ENCODE measurements at regions not wholly inside any gene's neighbourhood (a gene's known extent, or its start where the extent isn't known, plus 50 kb on each side); places are given as distances from the start of the nearest gene placed in this dataset.
A peak's percentile ranks its signal among the peaks of the same experiment; 100 is the strongest.

DNA sequence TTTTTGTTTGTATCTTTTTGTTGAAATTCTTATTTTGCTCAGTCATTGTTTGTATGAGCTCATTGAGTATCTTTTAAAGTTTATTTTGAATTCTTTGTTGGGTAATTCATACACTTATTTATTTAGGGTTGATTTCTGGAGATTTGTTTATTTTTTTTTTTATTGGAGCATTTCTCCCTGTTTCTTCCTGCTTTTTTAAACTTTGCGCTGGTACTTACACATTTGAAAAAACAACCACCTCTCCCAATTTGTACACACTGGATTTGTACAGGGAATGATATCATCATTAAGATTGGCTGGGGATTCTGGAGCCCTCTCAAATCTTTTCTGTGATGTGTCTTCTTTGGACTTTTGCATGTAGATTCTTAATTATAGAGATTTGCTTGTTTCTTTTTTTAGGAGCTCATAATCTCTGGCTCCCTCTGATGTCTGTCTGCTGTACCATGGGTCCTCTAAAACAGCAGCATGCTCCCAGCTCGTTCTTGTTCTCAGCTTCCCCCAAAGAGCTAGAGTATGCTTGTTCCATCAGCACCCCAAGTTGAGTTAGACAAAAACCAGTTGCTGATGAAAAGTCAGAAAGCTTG lies 310.7 kb downstream of the DUSP10 start:
- peak; percentile 49 for DNase-seq (ENCODE audit: low read depth)

DNA sequence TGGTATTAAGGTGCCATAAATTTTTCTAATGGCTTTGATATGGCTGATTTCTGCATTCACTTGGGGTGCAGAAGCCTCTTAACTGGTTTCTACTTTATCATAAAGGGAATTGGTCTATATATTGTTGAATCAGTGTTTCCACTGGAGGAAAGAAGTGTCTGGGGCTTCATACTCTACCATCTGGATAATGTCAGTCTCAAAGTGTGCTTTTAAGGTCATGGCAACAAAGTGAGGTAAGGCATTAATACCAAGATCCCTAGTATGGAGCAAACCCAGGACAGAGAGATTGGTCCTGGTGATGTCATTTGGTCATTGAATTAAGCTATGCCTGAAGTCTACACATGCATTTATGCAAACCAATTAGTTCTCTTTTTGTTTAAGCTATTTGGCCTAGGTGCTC lies 309.9 kb downstream of the DUSP10 start:
- DNase-seq (ENCODE audit: low read depth): no peak

DNA sequence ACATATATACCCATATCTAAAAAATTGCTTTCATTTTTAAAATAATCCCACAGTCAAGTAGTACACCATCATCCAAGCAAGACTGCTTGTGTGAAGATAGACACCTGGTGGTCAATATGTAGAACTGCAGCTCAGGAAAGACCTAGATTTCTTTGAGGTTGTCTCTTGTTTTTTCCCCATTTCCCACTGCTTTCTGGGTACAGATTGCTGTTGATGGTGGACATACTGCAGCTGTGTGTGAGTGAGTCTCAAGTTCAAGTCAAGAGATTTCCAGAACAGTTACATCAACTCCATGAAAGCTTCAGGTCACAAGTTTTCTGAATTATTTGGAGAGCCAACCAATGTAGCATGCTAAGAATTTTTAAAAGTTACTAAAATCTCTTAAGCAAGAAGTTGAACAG lies 306.4 kb downstream of the DUSP10 start:
- peak; percentile 66 for DNase-seq (ENCODE audit: low read depth)

DNA sequence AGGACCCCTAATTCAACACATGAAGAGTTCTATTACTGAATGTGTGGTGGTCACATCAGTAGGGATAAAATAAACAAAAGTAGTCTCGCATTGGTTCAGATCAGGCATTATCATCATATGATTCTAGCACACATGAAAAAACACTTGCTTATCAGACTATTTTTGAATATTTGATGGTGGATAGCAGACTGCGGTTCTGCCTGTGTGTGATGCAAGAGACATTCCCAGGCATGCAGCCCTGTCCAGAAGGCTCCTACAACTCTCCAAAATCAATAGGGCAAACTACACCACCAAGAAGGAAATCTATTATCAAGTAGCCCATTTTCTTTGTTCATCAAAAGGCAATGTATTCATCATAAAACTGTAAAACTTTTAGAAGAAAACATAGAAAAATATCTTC lies 304.7 kb downstream of the DUSP10 start:
- DNase-seq (ENCODE audit: low read depth): no peak

DNA sequence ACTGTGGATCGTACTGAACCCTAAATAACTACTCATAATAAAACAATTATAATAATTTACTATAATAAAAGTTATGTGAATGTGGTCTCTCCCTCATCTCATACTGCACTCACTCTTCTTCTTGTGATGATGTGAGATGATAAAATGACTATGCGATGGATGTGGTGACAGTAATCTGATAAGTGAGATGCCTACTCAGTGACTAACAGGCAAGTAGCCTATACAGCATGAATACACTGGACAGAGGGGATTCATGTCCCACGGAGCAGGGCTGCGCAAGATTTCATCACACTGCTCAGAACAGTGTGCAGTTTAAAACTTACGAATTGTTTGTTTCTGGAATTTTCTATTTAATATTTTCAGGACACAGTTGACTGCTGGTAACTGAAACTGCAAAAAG lies 304.0 kb downstream of the DUSP10 start:
- peak; percentile 18 for DNase-seq (ENCODE audit: low read depth)

DNA sequence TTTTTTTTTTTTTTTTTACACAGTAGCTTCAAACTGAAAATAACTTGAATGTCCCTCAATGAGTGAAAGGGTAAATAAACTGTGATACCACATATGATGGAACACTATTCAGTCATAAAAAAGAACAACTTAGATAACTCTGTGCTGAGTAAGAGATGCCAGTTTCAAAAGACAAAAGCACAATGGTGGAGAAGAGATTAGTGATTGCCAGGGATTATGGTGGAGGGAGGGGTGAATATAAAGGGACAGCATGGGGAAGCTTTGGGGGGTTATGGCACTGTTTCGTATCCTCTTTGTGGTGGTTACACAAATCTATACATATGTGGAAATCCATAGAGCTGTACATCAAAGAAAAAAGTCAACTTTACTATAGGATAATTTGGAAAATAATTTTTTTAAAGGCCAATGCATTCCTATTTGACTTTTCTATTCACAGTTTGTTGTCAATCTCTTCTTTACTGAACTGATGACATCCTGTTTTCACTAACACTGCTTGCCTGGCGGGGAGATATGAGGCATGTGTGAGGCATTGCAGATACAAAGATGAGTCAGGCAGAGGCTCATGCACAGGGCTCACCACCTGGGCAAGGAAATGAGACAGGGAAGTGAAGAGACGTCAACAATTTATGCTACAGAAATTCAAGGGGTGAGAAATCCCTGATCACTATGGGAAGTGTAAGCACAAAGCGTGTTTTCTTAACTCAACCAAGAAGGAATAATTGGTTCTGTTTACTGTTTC lies 302.7 kb downstream of the DUSP10 start:
- peak; percentile 44 for DNase-seq (ENCODE audit: low read depth)

DNA sequence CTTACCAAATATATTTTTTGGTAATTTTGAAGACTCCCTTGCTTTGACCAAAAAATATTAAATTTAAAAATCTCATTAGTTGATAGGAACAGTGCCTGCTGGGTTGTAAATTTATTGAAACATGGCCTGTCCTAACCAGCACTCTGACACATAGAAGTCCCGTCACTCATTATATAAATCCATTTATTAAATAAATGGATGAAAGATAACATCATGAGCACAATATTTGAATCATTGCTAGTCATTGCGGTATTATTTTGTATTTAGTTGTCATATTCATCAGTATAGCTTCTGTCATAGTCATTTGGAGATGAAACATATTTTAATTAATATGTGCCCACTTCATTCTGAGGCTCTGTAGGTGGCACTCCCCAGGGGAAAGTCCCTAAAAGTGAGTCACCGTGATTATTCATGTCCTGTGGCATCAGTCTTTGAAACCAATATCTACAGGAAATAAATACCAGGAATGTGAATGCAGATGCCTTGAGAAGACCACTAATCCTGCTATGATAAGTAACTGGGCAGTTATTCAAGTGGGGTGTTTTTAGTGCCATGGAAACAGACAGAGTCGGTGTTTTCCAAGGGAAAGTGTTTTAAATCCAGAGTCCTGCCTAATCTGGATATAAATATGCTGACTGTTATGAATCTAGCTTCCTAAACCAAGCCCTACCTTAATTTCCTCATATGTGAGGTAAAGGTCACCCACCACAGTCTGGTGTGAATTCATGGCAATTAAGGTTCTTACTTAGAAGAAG lies 302.0 kb downstream of the DUSP10 start:
- DNase-seq (ENCODE audit: low read depth): peak; percentile 88

DNA sequence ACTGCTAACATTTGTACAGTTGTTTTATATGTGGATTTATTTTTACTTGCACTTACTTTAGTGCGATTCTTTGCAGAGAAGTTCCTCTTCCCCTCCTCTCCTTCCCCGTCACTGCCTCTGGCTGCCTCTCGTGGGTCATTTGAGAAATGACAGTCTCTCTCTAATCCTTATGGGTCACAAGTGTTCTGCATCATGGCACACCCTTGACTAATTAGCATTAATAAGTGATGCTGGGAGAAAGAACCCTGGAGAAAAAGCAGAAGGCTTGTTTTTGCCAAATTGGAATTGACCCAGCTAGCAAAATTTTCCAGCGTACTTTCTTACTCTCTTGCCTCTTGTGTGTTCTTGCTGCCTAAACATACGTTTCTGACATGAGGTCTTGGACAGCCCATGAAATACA lies 301.2 kb downstream of the DUSP10 start:
- DNase-seq (ENCODE audit: low read depth): no peak

DNA sequence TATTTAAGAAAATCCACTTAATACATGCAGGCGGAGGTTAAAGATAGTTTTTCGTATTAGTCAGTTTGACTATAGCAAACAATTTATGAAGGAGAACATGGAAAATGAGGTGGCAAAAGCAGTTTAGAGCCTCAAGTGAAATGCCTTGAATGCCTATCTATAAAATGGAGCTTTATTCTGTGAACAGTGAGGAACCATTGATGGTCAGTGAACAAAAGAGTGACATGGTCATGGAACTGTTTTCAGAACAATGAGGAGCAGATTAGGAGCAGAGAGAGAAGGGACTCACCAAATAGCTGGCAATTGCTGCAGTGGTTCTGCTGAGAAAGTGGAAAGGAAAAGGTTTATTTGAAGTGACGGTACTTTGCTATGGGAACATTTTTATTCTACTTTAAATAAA lies 299.8 kb downstream of the DUSP10 start:
- no peak for DNase-seq (ENCODE audit: low read depth)

DNA sequence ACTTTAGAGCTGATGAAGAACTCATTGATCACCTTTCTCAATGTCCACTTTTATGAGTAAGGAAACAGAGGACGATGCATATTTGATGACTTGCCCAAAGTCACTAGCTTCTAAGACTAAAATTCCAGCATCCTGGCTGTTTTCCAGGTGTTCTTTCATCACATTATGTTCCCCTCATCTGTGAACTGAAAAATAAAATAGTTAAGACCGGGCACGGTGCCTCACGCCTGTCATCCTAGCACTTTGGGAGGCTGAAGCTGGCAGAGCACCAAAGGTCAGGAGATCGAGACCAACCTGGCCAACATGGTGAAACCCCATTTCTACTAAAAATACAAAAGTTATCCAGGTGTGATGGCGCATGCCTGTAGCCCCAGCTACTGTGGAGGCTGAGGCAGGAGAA lies 297.5 kb downstream of the DUSP10 start:
- DNase-seq (ENCODE audit: low read depth): no peak

DNA sequence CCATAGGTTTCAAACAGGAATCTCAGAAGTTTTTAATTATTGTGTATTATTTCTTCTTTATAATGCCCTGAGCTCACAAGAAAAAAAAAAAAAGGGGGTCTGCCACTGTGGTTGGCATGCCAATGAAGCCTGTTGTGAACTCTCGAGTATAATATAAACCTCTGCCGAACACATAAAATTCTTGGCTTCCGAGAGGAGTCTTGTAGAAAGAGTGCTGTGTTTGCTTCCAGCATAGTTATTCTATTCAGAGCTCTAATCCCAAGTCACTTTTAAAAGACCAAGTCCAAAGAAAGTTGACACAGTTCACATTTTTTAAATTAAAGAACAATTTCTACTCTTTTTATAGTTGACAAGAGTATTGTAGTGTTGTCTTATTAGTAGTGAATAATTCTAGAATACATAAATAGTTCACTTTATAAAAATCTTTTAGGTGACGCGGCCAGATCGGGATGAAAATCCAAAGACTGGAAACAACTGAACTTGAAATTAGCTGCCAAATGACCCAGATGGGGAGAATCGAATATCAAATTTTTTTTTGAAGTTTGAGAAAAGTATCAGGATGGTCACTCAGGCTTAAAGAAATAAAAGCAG lies 293.2 kb downstream of the DUSP10 start:
- DNase-seq (ENCODE audit: low read depth): no peak

DNA sequence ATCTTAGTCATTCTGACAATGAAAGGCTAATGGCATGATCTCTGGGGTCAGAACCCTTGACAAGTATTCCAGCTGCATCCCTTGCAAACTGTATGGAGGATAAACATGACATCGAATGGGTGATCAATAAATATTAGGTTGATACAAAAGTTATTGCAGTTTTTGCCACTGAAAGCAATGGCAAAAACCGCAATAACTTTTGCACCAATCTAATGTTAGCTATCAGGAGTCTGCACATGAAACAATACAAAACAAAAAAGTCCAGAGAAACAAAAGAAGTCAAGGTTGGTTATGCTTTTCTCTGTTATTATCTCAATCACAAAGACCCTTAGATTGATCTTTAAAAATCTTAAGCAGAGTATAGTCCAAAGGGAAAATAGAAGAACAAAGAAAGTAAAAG lies 292.7 kb downstream of the DUSP10 start:
- no peak for DNase-seq (ENCODE audit: low read depth)

DNA sequence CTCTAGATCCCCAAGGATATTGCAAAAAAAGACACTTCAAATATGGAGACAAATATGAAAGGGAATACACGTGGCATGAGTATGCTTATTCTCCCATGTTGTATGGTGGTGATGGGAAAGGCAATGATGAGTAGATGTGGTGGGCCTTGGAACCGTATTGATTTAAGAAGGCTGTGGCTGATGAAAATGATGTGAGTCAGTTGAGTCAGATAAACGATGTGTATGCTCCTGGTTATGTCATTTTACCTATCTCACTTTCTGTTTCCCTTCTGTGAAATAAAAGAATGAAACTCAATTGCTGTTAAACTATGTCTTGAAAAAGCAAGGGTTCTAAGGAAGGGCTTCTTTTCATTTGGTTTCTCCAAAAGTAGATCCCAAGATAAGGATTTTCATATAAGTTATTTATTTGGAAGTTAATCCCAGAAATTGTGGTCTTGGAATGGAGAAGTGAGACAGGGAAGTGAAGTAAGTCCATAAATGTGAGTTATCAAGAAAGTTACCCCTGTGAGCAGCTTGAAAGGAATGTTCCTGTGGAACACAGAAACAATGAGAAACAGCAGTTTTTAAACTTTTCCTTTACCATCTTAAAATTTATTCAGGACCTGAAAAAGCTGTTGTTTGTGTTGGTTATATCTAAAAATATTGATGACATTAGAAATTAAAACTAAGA lies 292.0 kb downstream of the DUSP10 start:
- no peak for DNase-seq (ENCODE audit: low read depth)

DNA sequence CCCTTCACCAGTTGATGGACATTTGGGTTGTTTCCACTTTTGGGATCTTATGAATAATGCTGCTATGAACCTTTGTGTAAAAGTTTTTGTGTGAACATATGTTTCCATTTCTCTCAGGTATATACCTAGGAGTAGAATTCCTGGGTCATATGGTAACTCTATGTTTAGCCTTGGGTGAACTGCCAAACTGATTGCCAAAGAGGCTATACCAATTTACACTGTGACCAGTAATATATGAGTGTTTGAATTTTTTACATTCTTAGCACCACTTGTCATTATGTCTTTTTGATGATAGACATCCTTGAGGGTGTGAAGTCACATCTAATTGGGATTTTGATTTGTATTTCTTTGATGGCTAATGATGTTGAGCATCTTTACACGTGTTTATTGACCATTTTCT lies 290.1 kb downstream of the DUSP10 start:
- DNase-seq (ENCODE audit: low read depth): no peak

DNA sequence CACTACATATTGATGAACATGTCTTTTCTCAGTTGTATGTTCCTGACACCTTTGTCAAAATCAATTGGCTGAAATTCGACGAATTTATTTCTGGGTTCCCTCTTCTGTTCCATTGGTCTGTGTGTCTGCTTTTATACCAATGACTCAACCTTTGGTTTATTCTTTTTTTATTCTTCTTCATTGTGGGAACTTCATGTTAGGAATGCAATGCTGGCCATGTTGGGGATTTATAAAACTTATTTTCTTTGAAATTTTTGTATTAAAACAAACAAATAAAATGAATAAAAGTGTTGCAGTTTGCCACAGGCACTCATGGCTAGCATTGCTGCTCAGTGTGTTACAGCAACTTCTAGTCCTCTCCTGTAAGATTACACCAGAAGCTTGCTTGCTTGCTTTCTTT lies 287.8 kb downstream of the DUSP10 start:
- DNase-seq (ENCODE audit: low read depth): no peak

DNA sequence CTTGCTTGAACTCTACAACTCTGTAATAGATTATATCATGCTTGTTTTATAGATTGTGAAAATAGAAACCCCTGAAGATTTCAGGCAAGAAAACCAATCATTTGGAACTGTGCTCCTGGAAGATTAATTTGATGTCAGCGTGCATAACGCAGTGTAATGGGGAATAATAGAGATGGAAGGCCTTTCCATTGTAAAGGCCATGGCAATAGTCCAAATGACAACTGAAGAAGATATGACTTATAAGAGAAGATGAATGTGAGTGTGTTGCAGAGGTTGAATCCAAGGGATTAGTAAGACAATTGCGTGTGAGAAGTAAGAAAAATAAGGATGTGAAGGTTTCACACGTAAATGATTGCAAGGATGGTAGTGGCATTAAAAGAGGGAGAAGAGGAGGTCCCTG lies 285.0 kb downstream of the DUSP10 start:
- no peak for DNase-seq (ENCODE audit: low read depth)

DNA sequence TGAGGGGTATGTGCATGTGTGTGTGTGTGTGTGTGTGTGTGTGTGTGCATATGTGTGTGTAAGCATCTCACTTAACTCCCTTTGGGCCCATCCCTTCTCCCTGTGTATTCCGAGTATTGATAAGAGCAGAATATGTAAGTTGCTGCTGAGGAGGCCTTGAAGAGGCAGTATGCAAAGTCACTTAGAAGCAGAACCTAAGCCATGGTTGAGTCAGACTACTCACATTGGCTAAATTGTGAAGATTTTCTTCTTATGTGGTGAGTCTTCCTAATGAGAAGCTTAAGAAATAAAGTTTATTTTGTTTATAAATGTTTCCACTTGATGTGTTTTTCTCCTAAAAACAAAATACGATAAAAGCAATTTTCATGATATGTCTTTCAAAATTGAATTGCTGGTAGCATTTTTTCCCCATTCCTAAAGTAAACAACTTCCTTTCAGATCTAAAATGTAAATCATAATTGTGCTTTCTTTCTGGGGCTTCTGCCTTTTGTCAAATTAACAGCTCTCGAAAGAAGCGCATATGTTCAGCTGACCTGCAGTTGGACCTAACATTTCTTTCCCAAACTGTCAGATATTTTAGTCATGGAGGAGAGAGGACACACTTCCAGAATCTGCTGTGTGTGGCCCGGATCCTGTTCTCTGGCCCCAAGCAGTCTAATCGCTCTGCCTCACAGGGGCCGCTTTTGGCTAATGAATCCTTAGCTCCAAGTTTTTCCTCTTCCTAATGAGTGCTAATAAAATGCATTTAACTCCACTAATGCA lies 284.0 kb downstream of the DUSP10 start:
- DNase-seq (ENCODE audit: low read depth): no peak

DNA sequence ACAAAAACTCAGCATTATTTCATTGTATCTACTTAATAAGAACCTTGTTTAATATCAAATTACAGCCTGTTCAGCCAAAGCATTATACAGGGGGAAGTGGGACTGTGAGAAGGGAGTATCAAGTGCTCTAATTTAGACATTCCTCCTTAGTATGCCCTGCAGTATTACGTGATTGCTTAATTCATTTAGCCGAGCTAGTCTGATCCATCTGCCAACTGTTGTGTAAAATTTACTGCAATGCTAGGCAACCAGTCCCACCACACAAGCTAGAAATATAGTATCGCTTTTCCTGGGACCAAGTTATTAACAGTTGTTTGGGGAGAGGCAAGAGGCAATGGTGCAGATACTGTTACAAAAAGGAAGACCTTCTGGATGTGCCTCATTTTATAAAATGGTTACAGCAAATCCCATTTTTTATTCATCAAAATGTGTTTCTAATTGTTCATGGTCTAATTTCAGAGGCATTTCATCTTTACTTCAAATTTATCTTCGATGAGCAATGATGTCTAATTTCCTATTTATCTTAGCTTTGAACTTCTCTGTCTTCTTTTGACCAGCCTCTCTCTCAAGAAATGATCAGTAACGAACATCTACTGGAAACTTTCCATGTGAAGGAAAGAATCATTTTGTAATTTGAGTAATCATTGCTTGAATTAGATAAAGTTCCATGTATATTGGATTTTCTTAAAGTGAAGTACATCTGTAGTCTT lies 283.3 kb downstream of the DUSP10 start:
- DNase-seq (ENCODE audit: low read depth): peak; percentile 91

DNA sequence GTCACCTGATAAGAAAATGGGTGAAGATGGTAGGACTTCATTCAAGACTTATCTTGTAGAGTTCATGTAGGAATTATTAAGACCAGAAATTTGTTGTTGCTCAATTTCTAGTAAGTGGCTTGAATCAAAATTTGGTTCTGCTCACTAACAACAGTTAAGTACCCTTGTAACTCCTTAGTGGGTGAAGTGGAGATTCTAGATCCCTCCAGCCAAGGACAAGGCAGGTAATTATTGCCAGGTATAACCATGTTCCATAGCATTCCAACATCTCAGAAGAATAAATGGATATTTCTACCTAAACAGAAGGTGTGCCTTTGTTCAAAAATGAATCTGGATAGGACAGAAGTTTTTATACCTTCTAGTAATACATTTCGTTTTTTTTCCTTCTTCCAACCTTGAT lies 282.3 kb downstream of the DUSP10 start:
- no peak for DNase-seq (ENCODE audit: low read depth)

DNA sequence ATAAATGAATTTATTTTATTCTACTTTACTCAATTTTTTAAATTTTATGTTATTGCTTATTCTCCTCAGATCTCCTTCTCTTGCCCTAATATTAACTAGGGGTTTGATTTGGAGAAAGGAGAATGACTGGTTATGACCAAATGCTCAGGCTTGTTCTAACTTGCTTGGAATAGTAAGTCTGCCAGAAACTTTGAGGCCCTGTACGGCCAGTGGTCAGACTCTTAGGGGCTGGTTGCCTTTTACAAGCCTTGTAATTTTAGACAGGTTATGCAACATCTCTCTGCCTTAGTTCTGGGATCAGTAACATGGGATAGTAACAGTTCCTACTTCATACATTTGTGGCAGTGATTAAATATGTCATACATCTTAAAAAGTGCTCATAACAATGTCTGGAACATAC lies 279.5 kb downstream of the DUSP10 start:
- DNase-seq (ENCODE audit: low read depth): peak; percentile 20

DNA sequence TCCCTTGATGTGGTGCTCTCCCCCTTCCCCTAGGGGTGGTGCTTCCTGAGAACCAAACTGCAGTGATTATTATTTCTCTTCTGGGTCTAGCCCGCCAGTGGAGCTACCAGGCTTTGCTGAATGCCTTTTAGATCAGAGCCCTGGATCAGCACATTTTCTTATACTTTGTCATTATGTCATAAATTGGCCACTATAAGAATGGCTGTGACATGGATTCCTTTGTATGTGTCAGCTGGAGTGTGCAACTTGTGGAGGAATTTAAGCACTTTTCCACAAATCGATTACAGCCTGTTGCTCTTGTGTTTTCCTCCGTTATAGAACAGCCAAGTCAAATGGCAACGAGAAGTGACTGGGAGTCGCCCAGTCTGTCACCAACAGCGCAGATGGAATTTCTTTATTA lies 273.3 kb downstream of the DUSP10 start:
- DNase-seq (ENCODE audit: low read depth): no peak

Measured in fibroblast of the conjunctiva (primary cell).